ENCODE measurements at regions not wholly inside any gene's neighbourhood (a gene's known extent, or its start where the extent isn't known, plus 50 kb on each side); places are given as distances from the start of the nearest gene placed in this dataset.

GRCh38 chr13:48797127-48797526 is 143.4 kb downstream of the CYSLTR2 start:
- H3K36me3 ChIP-seq (replicated peaks in 1 of 2; ENCODE audit: control insufficient read depth in 1 of 2, insufficient read depth in 2 of 2, low read length in 2 of 2): no peaks in the 10 kb centered on the region
- H3K27me3 ChIP-seq (ENCODE audit: control insufficient read depth in 2 of 2, insufficient read depth in 2 of 2, low read length in 2 of 2): no peaks in the 10 kb centered on the region
- no peak overlapping the region for H3K4me3 Mint-ChIP-seq
- peaks cover 0 to 4% (median 0%) of the 10 kb centered on the region in 3 donors for H3K27me3 Mint-ChIP-seq (ENCODE audit: low read depth in 3 of 3)
- 100% methylated on average over 2 of the region's 3 CpGs for WGBS (ENCODE audit: insufficient coverage)
- H3K27ac ChIP-seq (ENCODE audit: low read depth in 1 of 2, low read length in 2 of 2): no peak overlapping the region
- H3K9me3 ChIP-seq (replicated peaks in 1 of 2; ENCODE audit: control insufficient read depth in 1 of 2, insufficient read depth in 1 of 2, low read length in 2 of 2): no peaks in the 10 kb centered on the region
- no peaks in the 10 kb centered on the region for H4K20me1 ChIP-seq (ENCODE audit: insufficient read depth, low read length)
- intact Hi-C loops (cut with micrococcal nuclease): no loop called here
- no peak for DNase-seq
- no peaks in the 10 kb centered on the region for H3K36me3 Mint-ChIP-seq
- H3K9ac ChIP-seq (ENCODE audit: insufficient read depth, low read length, poor library complexity, severe bottlenecking): no peak overlapping the region
- no peak for TF ChIP-seq CTCF (IDR thresholded peaks at IDR 0.05)
- no peak overlapping the region for H3K4me3 ChIP-seq (replicated peaks in 1 of 3; ENCODE audit: low read depth in 2 of 3, low read length in 3 of 3)
- no peak overlapping the region for H3K4me2 ChIP-seq (replicated peaks; ENCODE audit: extremely low read depth, low read length, poor library complexity, severe bottlenecking)
- H2AFZ ChIP-seq (ENCODE audit: insufficient read depth, low read depth, low read length, poor library complexity, severe bottlenecking): no peak overlapping the region
- H3K4me1 ChIP-seq (ENCODE audit: control insufficient read depth in 1 of 2, insufficient read depth in 2 of 2, low read length in 2 of 2): peaks cover 4 to 7% of the 10 kb centered on the region in 2 donors
- H3K27ac Mint-ChIP-seq: no peak overlapping the region
- no peaks in the 10 kb centered on the region for H3K79me2 ChIP-seq (ENCODE audit: insufficient read depth, low read length)
- peaks cover 4% of the 10 kb centered on the region for H3K4me1 Mint-ChIP-seq
- peaks cover 0 to 9% (median 7%) of the 10 kb centered on the region in 7 donors for H3K9me3 Mint-ChIP-seq

GRCh38 chr13:48797761-48798160 is 144.0 kb downstream of the CYSLTR2 start:
- Histone ChIP-seq H3K27ac (ENCODE audit: low read depth in 1 of 2, low read length in 2 of 2) (no peak overlapping the region), H3K9me3 (replicated peaks in 1 of 2; ENCODE audit: control insufficient read depth in 1 of 2, insufficient read depth in 1 of 2, low read length in 2 of 2) (no peaks in the 10 kb centered on the region), H3K4me1 (ENCODE audit: control insufficient read depth in 1 of 2, insufficient read depth in 2 of 2, low read length in 2 of 2) (peaks cover 0 to under 1% of the 10 kb centered on the region in 2 donors), H3K9ac (ENCODE audit: insufficient read depth, low read length, poor library complexity, severe bottlenecking) (no peak overlapping the region), H2AFZ (ENCODE audit: insufficient read depth, low read depth, low read length, poor library complexity, severe bottlenecking) (no peak overlapping the region), H3K36me3 (replicated peaks in 1 of 2; ENCODE audit: control insufficient read depth in 1 of 2, insufficient read depth in 2 of 2, low read length in 2 of 2) (no peaks in the 10 kb centered on the region), H3K27me3 (ENCODE audit: control insufficient read depth in 2 of 2, insufficient read depth in 2 of 2, low read length in 2 of 2) (no peaks in the 10 kb centered on the region), H3K4me2 (replicated peaks; ENCODE audit: extremely low read depth, low read length, poor library complexity, severe bottlenecking) (no peak overlapping the region), H3K4me3 (replicated peaks in 1 of 3; ENCODE audit: low read depth in 2 of 3, low read length in 3 of 3) (no peak overlapping the region), H3K79me2 (ENCODE audit: insufficient read depth, low read length) (no peaks in the 10 kb centered on the region), H4K20me1 (ENCODE audit: insufficient read depth, low read length) (no peaks in the 10 kb centered on the region)
- H3K36me3 Mint-ChIP-seq: no peaks in the 10 kb centered on the region
- DNase-seq: no peak
- no peak overlapping the region for H3K27ac Mint-ChIP-seq
- H3K4me1 Mint-ChIP-seq: no peaks in the 10 kb centered on the region
- no CpG with 5 or more reads among the region's 1 CpG for WGBS (ENCODE audit: insufficient coverage)
- no peak overlapping the region for H3K4me3 Mint-ChIP-seq
- H3K27me3 Mint-ChIP-seq (ENCODE audit: low read depth in 3 of 3): peaks cover 0 to 4% (median 0%) of the 10 kb centered on the region in 3 donors
- no peak for TF ChIP-seq CTCF (IDR thresholded peaks at IDR 0.05)
- intact Hi-C loops (cut with micrococcal nuclease): no loop called here
- H3K9me3 Mint-ChIP-seq: peaks cover 0 to 9% (median 7%) of the 10 kb centered on the region in 7 donors
